COLO668 (cell line): ENCODE measurements at regions not wholly inside any gene's neighbourhood (a gene's known extent, or its start where the extent isn't known, plus 50 kb on each side); places are given as distances from the start of the nearest gene placed in this dataset.

ENCODE experiments used
- DNase-seq: peaks from one replicate; lab custom pipeline; 2025; ENCODE audit not compliant: unreplicated experiment; lab: John Stamatoyannopoulos, UW

- no peak for DNase-seq
Observed at GRCh38 chr4:146998157-146998556, 52.5 kb upstream of the TTC29 start.

GRCh38 chr4:147003956-147004809 lies 58.5 kb upstream of the TTC29 start:
- no peak for DNase-seq

GRCh38 chr4:147006229-147006628 lies 60.6 kb upstream of the TTC29 start:
- no peak for DNase-seq

- no peak for DNase-seq
Observed at GRCh38 chr4:147009875-147010274, 64.2 kb upstream of the TTC29 start.

- DNase-seq, result peak; percentile 26
Observed at GRCh38 chr4:147011411-147011810, 65.7 kb upstream of the TTC29 start.

- DNase-seq, result no peak
Observed at GRCh38 chr4:147012059-147012707, 66.5 kb upstream of the TTC29 start.

- no peak for DNase-seq
Observed at GRCh38 chr4:147014946-147015345, 69.3 kb upstream of the TTC29 start.

- no peak for DNase-seq
Observed at GRCh38 chr4:147015491-147015890, 69.8 kb upstream of the TTC29 start.

GRCh38 chr4:147017081-147017480 lies 71.4 kb upstream of the TTC29 start:
- DNase-seq, result no peak

GRCh38 chr4:147019091-147019490 lies 73.4 kb upstream of the TTC29 start:
- DNase-seq, result peak; percentile 69

- no peak for DNase-seq
Observed at GRCh38 chr4:147020456-147020855, 74.8 kb upstream of the TTC29 start.

- DNase-seq, result no peak
Observed at GRCh38 chr4:147025042-147025441, 79.4 kb upstream of the TTC29 start.

GRCh38 chr4:147029296-147029695 lies 83.6 kb upstream of the TTC29 start:
- DNase-seq, result peak; percentile 38

GRCh38 chr4:147034372-147034771 lies 88.7 kb upstream of the TTC29 start:
- DNase-seq, result no peak

- no peak for DNase-seq
Observed at GRCh38 chr4:147037069-147037468, 91.4 kb upstream of the TTC29 start.

- DNase-seq, result no peak
Observed at GRCh38 chr4:147039976-147040575, 94.4 kb upstream of the TTC29 start.

- no peak for DNase-seq
Observed at GRCh38 chr4:147040874-147041273, 95.2 kb upstream of the TTC29 start.

GRCh38 chr4:147041376-147041775 lies 95.7 kb upstream of the TTC29 start:
- no peak for DNase-seq

- no peak for DNase-seq
Observed at GRCh38 chr4:147042046-147042445, 96.4 kb upstream of the TTC29 start.

GRCh38 chr4:147044241-147044640 lies 98.6 kb upstream of the TTC29 start:
- DNase-seq, result peak; percentile 8

- DNase-seq, result no peak
Observed at GRCh38 chr4:147049946-147050345, 104.3 kb upstream of the TTC29 start.

GRCh38 chr4:147050356-147050765 lies 104.7 kb upstream of the TTC29 start:
- no peak for DNase-seq
